CD14-positive monocyte (primary cell): ENCODE measurements at regions not wholly inside any gene's neighbourhood (a gene's known extent, or its start where the extent isn't known, plus 50 kb on each side); places are given as distances from the start of the nearest gene placed in this dataset.

ENCODE experiments used
- DNase-seq, 3 donors: peaks; one replicate each; pipeline ENCODE4 v3.0.0-alpha.2; 2011 to 2022
- H2AFZ ChIP-seq: 2 replicates; pipeline ENCODE4 v1.6.0; 2012; ENCODE audit warnings: mild to moderate bottlenecking, low read depth, low read length, inconsistent platforms; ENCODE audit not compliant: insufficient read depth, poor library complexity, severe bottlenecking
- H3K27ac ChIP-seq, 2 donors: 1 replicate in 1 of 2; 2 replicates in 1 of 2; pipeline ENCODE4 v1.5.1; 2012 to 2013; ENCODE audit warnings: low read length in 2 of 2, control low read depth in 1 of 2, inconsistent platforms in 1 of 2, low read depth in 1 of 2, mild to moderate bottlenecking in 1 of 2
- H3K27me3 ChIP-seq, 2 donors: one replicate each; pipeline versions ENCODE4 v1.6.0 to v1.6.1; 2011 to 2013; ENCODE audit warnings: low read length in 2 of 2; ENCODE audit not compliant: control insufficient read depth in 2 of 2, insufficient read depth in 2 of 2
- H3K36me3 ChIP-seq, 2 donors: replicated peaks in 1 of 2; 1 replicate in 1 of 2; 2 replicates in 1 of 2; pipeline versions ENCODE4 v1.5.1 to v1.6.1; 2012 to 2013; ENCODE audit warnings: low read length in 2 of 2, control low read depth in 1 of 2, inconsistent platforms in 1 of 2, mild to moderate bottlenecking in 1 of 2; ENCODE audit not compliant: insufficient read depth in 2 of 2, control insufficient read depth in 1 of 2
- H3K4me1 ChIP-seq, 2 donors: 1 replicate in 1 of 2; 2 replicates in 1 of 2; pipeline versions ENCODE4 v1.5.1 to v1.6.1; 2012 to 2013; ENCODE audit warnings: low read length in 2 of 2, control low read depth in 1 of 2, inconsistent platforms in 1 of 2, mild to moderate bottlenecking in 1 of 2, moderate library complexity in 1 of 2; ENCODE audit not compliant: insufficient read depth in 2 of 2, control insufficient read depth in 1 of 2
- H3K4me2 ChIP-seq: replicated peaks from 2 replicates; pipeline ENCODE3; 2012; ENCODE audit warnings: low read length, moderate library complexity, mild to moderate bottlenecking; ENCODE audit not compliant: poor library complexity, severe bottlenecking; ENCODE audit errors: extremely low read depth
- H3K4me3 ChIP-seq, 3 experiments: fragments of 200-600 bp in 1 of 3; sonication (generic) in 1 of 3; replicated peaks in 1 of 3; 1 replicate in 2 of 3; 2 replicates in 1 of 3; pipeline ENCODE4 v1.5.1; 2011 to 2013; ENCODE audit warnings: low read length in 3 of 3, mild to moderate bottlenecking in 3 of 3, control low read depth in 2 of 3, low read depth in 2 of 3, inconsistent platforms in 1 of 3, moderate library complexity in 1 of 3
- H3K79me2 ChIP-seq: 2 replicates; pipeline ENCODE4 v1.6.0; 2012; ENCODE audit warnings: mild to moderate bottlenecking, control low read depth, inconsistent platforms, low read length, moderate library complexity; ENCODE audit not compliant: insufficient read depth
- H3K9ac ChIP-seq: 2 replicates; pipeline ENCODE4 v1.6.0; 2017; ENCODE audit warnings: low read length, mild to moderate bottlenecking; ENCODE audit not compliant: insufficient read depth, poor library complexity, severe bottlenecking
- H3K9me3 ChIP-seq, 2 donors: replicated peaks in 1 of 2; 1 replicate in 1 of 2; 2 replicates in 1 of 2; pipeline versions ENCODE4 v1.5.1 to v1.6.1; 2012 to 2013; ENCODE audit warnings: low read length in 2 of 2, control low read depth in 1 of 2; ENCODE audit not compliant: control insufficient read depth in 1 of 2, insufficient read depth in 1 of 2
- H4K20me1 ChIP-seq: 2 replicates; pipeline ENCODE4 v1.6.0; 2012; ENCODE audit warnings: mild to moderate bottlenecking, low read length, control low read depth, moderate library complexity; ENCODE audit not compliant: insufficient read depth
- H3K27ac Mint-ChIP-seq, 7 donors: one replicate each; pipeline ENCODE4 v1.8.0; 2020; ENCODE audit warnings: mild to moderate bottlenecking in 7 of 7, mixed read lengths in 7 of 7, moderate library complexity in 6 of 7, inconsistent platforms in 2 of 7
- H3K27me3 Mint-ChIP-seq, 3 donors: one replicate each; pipeline ENCODE4 v1.8.0; 2021 to 2022; ENCODE audit warnings: low read depth in 3 of 3, mild to moderate bottlenecking in 3 of 3, mixed read lengths in 3 of 3, moderate library complexity in 3 of 3, inconsistent platforms in 1 of 3
- H3K36me3 Mint-ChIP-seq, 2 donors: one replicate each; pipeline ENCODE4 v1.8.0; 2020; ENCODE audit warnings: mixed read lengths in 2 of 2, inconsistent platforms in 1 of 2, mild to moderate bottlenecking in 1 of 2
- H3K4me1 Mint-ChIP-seq: one replicate; pipeline ENCODE4 v1.8.0; 2020; ENCODE audit warnings: mild to moderate bottlenecking, mixed read lengths
- H3K4me3 Mint-ChIP-seq, 2 donors: one replicate each; pipeline ENCODE4 v1.8.0; 2020; ENCODE audit warnings: mild to moderate bottlenecking in 2 of 2, mixed read lengths in 2 of 2, moderate library complexity in 1 of 2
- H3K9me3 Mint-ChIP-seq, 7 donors: one replicate each; pipeline ENCODE4 v1.8.0; 2020 to 2022; ENCODE audit warnings: mixed read lengths in 7 of 7, mild to moderate bottlenecking in 6 of 7, moderate library complexity in 6 of 7, inconsistent platforms in 2 of 7
- CTCF ChIP-seq: fragments of 200-600 bp; IDR thresholded peaks from one replicate; pipeline ENCODE4 v1.8.0; 2022; ENCODE audit warnings: antibody characterized with exemption, mild to moderate bottlenecking
- WGBS: methylation state at CpG from one replicate; pipeline ENCODE4 v1.1.5; 2013; ENCODE audit warnings: missing lambda C conversion rate; ENCODE audit not compliant: insufficient coverage; 5-methylcytosine and 5-hydroxymethylcytosine counted together
- intact Hi-C, 2 donors: fragments of 100-400 bp; cut with micrococcal nuclease; formaldehyde crosslinking; loops; one replicate each; pipeline versions ENCODE4 v1.15.0 to v1.15.1; 2023

GRCh38 chr4:117412661-117413060, 327.3 kb upstream of the TRAM1L1 start:
- H3K9me3 ChIP-seq, result no peaks in the 10 kb centered on the region
- Mint-ChIP-seq H3K4me1 (no peaks in the 10 kb centered on the region), H3K27me3 (no peaks in the 10 kb centered on the region), H3K4me3 (no peak overlapping the region), H3K36me3 (no peaks in the 10 kb centered on the region), H3K27ac (no peak overlapping the region), H3K9me3 (peaks cover 0 to under 1% (median 0%) of the 10 kb centered on the region in 7 donors)
- no peaks in the 10 kb centered on the region for H3K79me2 ChIP-seq
- no peaks in the 10 kb centered on the region for H3K36me3 ChIP-seq
- no peaks in the 10 kb centered on the region for H3K4me1 ChIP-seq
- no peak for DNase-seq
- WGBS, result no CpG with 5 or more reads among the region's 2 CpGs
- no peak overlapping the region for H3K27ac ChIP-seq
- no peak overlapping the region for H3K9ac ChIP-seq
- no peak for TF ChIP-seq CTCF
- H2AFZ ChIP-seq, result no peak overlapping the region
- H4K20me1 ChIP-seq, result no peaks in the 10 kb centered on the region
- no peak overlapping the region for H3K4me2 ChIP-seq
- no peak overlapping the region for H3K4me3 ChIP-seq
- no peaks in the 10 kb centered on the region for H3K27me3 ChIP-seq
- intact Hi-C loops, result no loop called here

GRCh38 chr4:117417856-117418255, 332.5 kb upstream of the TRAM1L1 start:
- no peaks in the 10 kb centered on the region for H4K20me1 ChIP-seq
- intact Hi-C loops, result no loop called here
- no peak overlapping the region for H2AFZ ChIP-seq
- Mint-ChIP-seq H3K36me3 (no peaks in the 10 kb centered on the region), H3K4me3 (no peak overlapping the region), H3K27me3 (no peaks in the 10 kb centered on the region), H3K4me1 (no peaks in the 10 kb centered on the region), H3K27ac (no peak overlapping the region), H3K9me3 (peaks cover 0 to 2% (median 0%) of the 10 kb centered on the region in 7 donors)
- TF ChIP-seq CTCF, result no peak
- no peaks in the 10 kb centered on the region for H3K27me3 ChIP-seq
- H3K9ac ChIP-seq, result no peak overlapping the region
- H3K27ac ChIP-seq, result no peak overlapping the region
- no peaks in the 10 kb centered on the region for H3K9me3 ChIP-seq
- no peak overlapping the region for H3K4me3 ChIP-seq
- H3K79me2 ChIP-seq, result no peaks in the 10 kb centered on the region
- DNase-seq, result no peak
- no peaks in the 10 kb centered on the region for H3K4me1 ChIP-seq
- H3K4me2 ChIP-seq, result no peak overlapping the region
- H3K36me3 ChIP-seq, result no peaks in the 10 kb centered on the region
- WGBS, result 88% methylated on average over 1 of the region's 1 CpG
